HG03103 (cell line): ENCODE measurements at regions not wholly inside any gene's neighbourhood (a gene's known extent, or its start where the extent isn't known, plus 50 kb on each side); places are given as distances from the start of the nearest gene placed in this dataset.

ENCODE experiments used
- ATAC-seq: cut with Tn5 transposase; IDR thresholded peaks from one replicate; pipeline ENCODE4 v1.9.1; 2021; ENCODE audit warnings: low read depth; ENCODE audit not compliant: unreplicated experiment

GRCh38 chr18:53764086-53764485, 460.4 kb downstream of the MBD2 start:
- no peak for ATAC-seq

GRCh38 chr18:53757328-53757727, 467.1 kb downstream of the MBD2 start:
- no peak for ATAC-seq

- no peak for ATAC-seq
Measured at GRCh38 chr18:53756610-53756972, 467.9 kb downstream of the MBD2 start.

GRCh38 chr18:53755914-53756609, 468.4 kb downstream of the MBD2 start:
- ATAC-seq = no peak

GRCh38 chr18:53754154-53754553, 470.3 kb downstream of the MBD2 start:
- ATAC-seq = no peak

GRCh38 chr18:53753601-53754000, 470.9 kb downstream of the MBD2 start:
- no peak for ATAC-seq

- no peak for ATAC-seq
Measured at GRCh38 chr18:53752781-53753367, 471.6 kb downstream of the MBD2 start.

GRCh38 chr18:53749766-53750165, 474.7 kb downstream of the MBD2 start:
- no peak for ATAC-seq

- no peak for ATAC-seq
Measured at GRCh38 chr18:53747663-53748160, 476.8 kb downstream of the MBD2 start.

- ATAC-seq = no peak
Measured at GRCh38 chr18:53747210-53747609, 477.3 kb downstream of the MBD2 start.

GRCh38 chr18:53745986-53746385, 478.5 kb downstream of the MBD2 start:
- no peak for ATAC-seq

- no peak for ATAC-seq
Measured at GRCh38 chr18:53745224-53745967, 479.1 kb downstream of the MBD2 start.

GRCh38 chr18:53739700-53740099, 484.8 kb downstream of the MBD2 start:
- ATAC-seq = no peak

GRCh38 chr18:53735526-53735925, 488.9 kb downstream of the MBD2 start:
- ATAC-seq = no peak

GRCh38 chr18:53715243-53715853, 509.1 kb downstream of the MBD2 start:
- ATAC-seq = no peak

GRCh38 chr18:53710080-53710479, 514.4 kb downstream of the MBD2 start:
- no peak for ATAC-seq

GRCh38 chr18:53702480-53702879, 522.0 kb downstream of the MBD2 start:
- ATAC-seq = no peak

GRCh38 chr18:53701697-53702096, 522.8 kb downstream of the MBD2 start:
- ATAC-seq = no peak

- peak; percentile 58 for ATAC-seq
Measured at GRCh38 chr18:53698907-53699306, 525.6 kb downstream of the MBD2 start.

- ATAC-seq = no peak
Measured at GRCh38 chr18:53689886-53690285, 534.6 kb downstream of the MBD2 start.

- no peak for ATAC-seq
Measured at GRCh38 chr18:53686965-53687364, 537.5 kb downstream of the MBD2 start.
